ENCODE measurements at regions not wholly inside any gene's neighbourhood (a gene's known extent, or its start where the extent isn't known, plus 50 kb on each side); places are given as distances from the start of the nearest gene placed in this dataset.

GRCh38 chr17:33695431-33695830 lies 402.3 kb upstream of the ASIC2 start:
- Histone ChIP-seq H3K18ac (ENCODE audit: low read depth, low read length) (no peak overlapping the region), H4K5ac (ENCODE audit: low read depth, low read length) (no peak overlapping the region), H3K9me1 (ENCODE audit: insufficient read depth, low read length) (no peaks in the 10 kb centered on the region), H2AK5ac (ENCODE audit: low read depth, low read length) (no peak overlapping the region), H3K36me3 (ENCODE audit: control insufficient read depth, insufficient read depth, low read length) (no peaks in the 10 kb centered on the region), H3K9me3 (ENCODE audit: control insufficient read depth, insufficient read depth, low read length) (no peaks in the 10 kb centered on the region), H2AFZ (replicated peaks; ENCODE audit: low read length, poor library complexity) (no peak overlapping the region), H2BK120ac (ENCODE audit: low read depth, low read length) (no peak overlapping the region), H3K9ac (ENCODE audit: low read depth, low read length) (no peak overlapping the region), H2AK9ac (replicated peaks; ENCODE audit: low read depth, low read length, poor library complexity) (no peak overlapping the region), H4K91ac (ENCODE audit: insufficient read depth, low read depth, low read length) (no peak overlapping the region), H3K23ac (ENCODE audit: low read depth, low read length) (no peak overlapping the region), H3K27me3 (ENCODE audit: control insufficient read depth, insufficient read depth, low read length) (no peaks in the 10 kb centered on the region), H3K56ac (ENCODE audit: extremely low read depth, insufficient read depth, low read length) (no peak overlapping the region), H3K14ac (replicated peaks; ENCODE audit: low read depth, low read length) (no peak overlapping the region), H3K4me1 (ENCODE audit: control insufficient read depth, insufficient read depth, low read length) (no peaks in the 10 kb centered on the region), H2BK20ac (ENCODE audit: low read depth, low read length) (no peak overlapping the region), H2BK5ac (ENCODE audit: low read depth, low read length, poor library complexity, severe bottlenecking) (no peak overlapping the region), H3K27ac (ENCODE audit: insufficient read depth, low read length) (no peak overlapping the region), H2BK15ac (ENCODE audit: low read depth, low read length) (no peak overlapping the region), H3K4me2 (ENCODE audit: low read depth, low read length) (no peak overlapping the region), H3K4ac (ENCODE audit: low read depth, low read length) (no peak overlapping the region), H3K4me3 (ENCODE audit: insufficient read depth, low read depth, low read length) (no peak overlapping the region), H4K20me1 (ENCODE audit: insufficient read depth, low read length) (no peaks in the 10 kb centered on the region), H4K8ac (ENCODE audit: low read depth in 2 of 2, low read length in 2 of 2) (no peak overlapping the region), H3K79me1 (ENCODE audit: low read depth in 1 of 2, low read length in 2 of 2) (no peaks in the 10 kb centered on the region)
- dilution Hi-C loops (cut with HindIII; ENCODE audit: low sequenced_read_pairs, unreplicated experiment) (no loop called here), intact Hi-C loops (cut with micrococcal nuclease) (no loop called here), in situ Hi-C loops (cut with MboI; ENCODE audit: low sequenced_read_pairs) (no loop called here)
- BruUV-seq (replicated peaks): no TSS peak
- CTCF ChIA-PET: no interaction called here
- DNase-seq (no peak), ATAC-seq (ENCODE audit: low read depth) (no peak)
- POLR2A ChIA-PET (ENCODE audit: unreplicated experiment): no interaction called here
- TF ChIP-seq CEBPB (IDR thresholded peaks at IDR 0.05; ENCODE audit: low read depth, low read length) (no peak), MAZ (IDR thresholded peaks at IDR 0.05; ENCODE audit: borderline replicate concordance, low read depth, low read length) (no peak), USF2 (IDR thresholded peaks at IDR 0.05; ENCODE audit: low read depth, low read length) (no peak), CTCF (conservative IDR thresholded peaks at IDR 0.05; ENCODE audit: low read depth, low read length) (no peak), MAFK (IDR thresholded peaks at IDR 0.05; ENCODE audit: low read depth, low read length) (no peak), RFX5 (IDR thresholded peaks at IDR 0.05; ENCODE audit: low read depth, low read length) (no peak), RAD21 (IDR thresholded peaks at IDR 0.05; ENCODE audit: low read length) (no peak), NFE2L2 (IDR thresholded peaks at IDR 0.05; ENCODE audit: low read depth, low read length) (no peak), FOS (IDR thresholded peaks at IDR 0.05; ENCODE audit: low read depth, low read length) (no peak), CHD1 (IDR thresholded peaks at IDR 0.05; ENCODE audit: low read depth, low read length) (no peak), POLR2A (IDR thresholded peaks at IDR 0.05; ENCODE audit: low read depth, low read length) (no peak), ELK1 (IDR thresholded peaks at IDR 0.05; ENCODE audit: borderline replicate concordance, low read depth, low read length) (no peak), BHLHE40 (IDR thresholded peaks at IDR 0.05; ENCODE audit: low read depth, low read length) (no peak), SMC3 (IDR thresholded peaks at IDR 0.05; ENCODE audit: low read depth, low read length) (no peak), MXI1 (IDR thresholded peaks at IDR 0.05; ENCODE audit: borderline replicate concordance, low read depth, low read length) (no peak), RCOR1 (IDR thresholded peaks at IDR 0.05; ENCODE audit: insufficient replicate concordance, low read length) (no peak)

All from IMR-90 (cell line).